Activated CD8-positive, alpha-beta memory T cell treated with anti-CD3 and anti-CD28 coated beads, Interleukin-2, amount 50 U/mL, for 48 hours (primary cell): ENCODE measurements at regions not wholly inside any gene's neighbourhood (a gene's known extent, or its start where the extent isn't known, plus 50 kb on each side); places are given as distances from the start of the nearest gene placed in this dataset.
"Not testable (repeated sequence)": the region's sequence is repeated elsewhere in the genome, so short reads cannot be mapped to it uniquely, and the experiment has no call there.

ENCODE experiments used
- DNase-seq: peaks from one replicate; pipeline ENCODE4 v3.0.0-alpha.2; 2020

- not testable (repeated sequence) for DNase-seq
Measured at GRCh38 chr4:188438391-188438824, 299.2 kb downstream of the TRIML1 start.

- DNase-seq, result no peak
Measured at GRCh38 chr4:188439641-188440311, 300.5 kb downstream of the TRIML1 start.

GRCh38 chr4:188444500-188444899 is 305.3 kb downstream of the TRIML1 start:
- DNase-seq, result no peak

- not testable (repeated sequence) for DNase-seq
Measured at GRCh38 chr4:188448996-188449395, 309.8 kb downstream of the TRIML1 start.

- no peak for DNase-seq
Measured at GRCh38 chr4:188450571-188450970, 311.3 kb downstream of the TRIML1 start.

GRCh38 chr4:188452097-188452496 is 312.9 kb downstream of the TRIML1 start:
- DNase-seq, result no peak

GRCh38 chr4:188454575-188454974 is 315.3 kb downstream of the TRIML1 start:
- no peak for DNase-seq

- DNase-seq, result no peak
Measured at GRCh38 chr4:188455062-188455752, 316.0 kb downstream of the TRIML1 start.

GRCh38 chr4:188459381-188459780 is 320.1 kb downstream of the TRIML1 start:
- DNase-seq, result no peak

- no peak for DNase-seq
Measured at GRCh38 chr4:188463909-188464308, 324.7 kb downstream of the TRIML1 start.

- DNase-seq, result no peak
Measured at GRCh38 chr4:188466001-188466400, 326.8 kb downstream of the TRIML1 start.

GRCh38 chr4:188484256-188484655 is 345.0 kb downstream of the TRIML1 start:
- DNase-seq, result no peak

GRCh38 chr4:188485906-188486305 is 346.7 kb downstream of the TRIML1 start:
- DNase-seq, result no peak

- no peak for DNase-seq
Measured at GRCh38 chr4:188492886-188493285, 353.6 kb downstream of the TRIML1 start.

GRCh38 chr4:188495169-188495568 is 355.9 kb downstream of the TRIML1 start:
- no peak for DNase-seq

GRCh38 chr4:188511431-188511830 is 372.2 kb downstream of the TRIML1 start:
- DNase-seq, result no peak

- no peak for DNase-seq
Measured at GRCh38 chr4:188532751-188533150, 393.5 kb downstream of the TRIML1 start.

GRCh38 chr4:188534297-188534696 is 395.1 kb downstream of the TRIML1 start:
- DNase-seq, result no peak

- DNase-seq, result no peak
Measured at GRCh38 chr4:188534917-188535316, 395.7 kb downstream of the TRIML1 start.

GRCh38 chr4:188536826-188537225 is 397.6 kb downstream of the TRIML1 start:
- no peak for DNase-seq

GRCh38 chr4:188550296-188550695 is 411.1 kb downstream of the TRIML1 start:
- no peak for DNase-seq

- no peak for DNase-seq
Measured at GRCh38 chr4:188551156-188551555, 411.9 kb downstream of the TRIML1 start.

GRCh38 chr4:188552741-188553275 is 413.6 kb downstream of the TRIML1 start:
- DNase-seq, result no peak

- no peak for DNase-seq
Measured at GRCh38 chr4:188554413-188554812, 415.2 kb downstream of the TRIML1 start.
